GM18909 (cell line): ENCODE measurements at regions not wholly inside any gene's neighbourhood (a gene's known extent, or its start where the extent isn't known, plus 50 kb on each side); places are given as distances from the start of the nearest gene placed in this dataset.

Source experiments
- ATAC-seq: cut with Tn5 transposase; IDR thresholded peaks from one replicate; pipeline ENCODE4 v1.9.1; 2021; ENCODE audit warnings: mild to moderate bottlenecking; ENCODE audit not compliant: unreplicated experiment, poor library complexity

DNA sequence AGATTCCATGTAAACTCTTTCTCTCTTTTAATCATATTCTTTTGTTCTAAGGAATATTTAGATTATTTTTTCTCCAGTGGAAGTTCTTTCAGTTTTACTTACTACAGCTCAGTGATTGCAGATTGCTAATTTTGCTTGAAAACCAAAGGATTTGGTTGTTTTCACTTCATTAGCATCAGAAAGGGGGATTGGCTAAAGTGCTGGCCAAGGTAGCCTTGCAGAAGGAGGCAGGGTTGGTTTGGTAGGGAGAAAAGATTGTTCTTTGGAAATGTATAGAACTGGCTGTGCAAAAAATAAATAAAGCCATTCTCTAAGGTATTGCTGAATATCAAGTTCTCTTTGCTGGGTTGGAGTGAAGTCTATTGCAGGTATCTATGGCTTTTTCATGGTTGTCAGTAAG is 92.6 kb downstream of the FAT3 start:
- no peak for ATAC-seq

DNA sequence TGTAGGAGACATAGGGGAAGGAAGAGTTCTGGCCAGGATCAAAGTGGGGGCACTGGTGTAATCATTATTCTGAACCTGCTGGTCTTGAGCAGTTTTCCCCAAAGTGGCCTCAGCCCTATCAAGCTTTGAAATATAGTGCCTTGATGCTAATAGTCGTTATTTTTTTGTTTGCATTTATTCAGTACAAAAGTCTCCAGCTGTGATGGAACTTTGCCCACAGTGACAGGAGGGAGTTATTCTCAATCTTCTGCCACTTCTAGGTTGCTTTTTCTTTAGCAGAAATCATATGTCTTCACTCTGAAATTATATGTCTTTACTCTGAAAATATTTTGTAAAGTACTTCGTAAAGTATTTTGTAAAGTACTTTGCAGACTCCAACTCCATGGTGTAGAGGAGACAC is 93.1 kb downstream of the FAT3 start:
- no peak for ATAC-seq

DNA sequence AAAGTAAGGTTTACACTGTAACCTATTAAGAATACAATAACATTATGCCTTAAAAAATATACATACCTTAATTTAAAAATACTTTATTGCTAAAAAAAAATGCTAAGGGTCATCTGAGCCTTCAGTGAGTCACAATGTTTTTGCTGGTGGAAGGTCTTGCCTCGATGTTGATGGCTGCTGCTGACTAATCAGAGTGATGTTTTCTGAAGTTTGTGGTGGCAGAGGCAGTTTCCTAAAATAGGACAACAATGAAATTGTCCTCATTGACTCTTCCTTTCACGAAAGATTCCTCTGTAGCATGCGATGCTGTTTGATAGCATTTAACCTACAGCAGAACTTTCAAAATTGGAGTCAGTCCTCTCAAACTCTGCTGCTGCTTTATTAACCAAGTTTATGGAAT is 97.6 kb downstream of the FAT3 start:
- no peak for ATAC-seq

DNA sequence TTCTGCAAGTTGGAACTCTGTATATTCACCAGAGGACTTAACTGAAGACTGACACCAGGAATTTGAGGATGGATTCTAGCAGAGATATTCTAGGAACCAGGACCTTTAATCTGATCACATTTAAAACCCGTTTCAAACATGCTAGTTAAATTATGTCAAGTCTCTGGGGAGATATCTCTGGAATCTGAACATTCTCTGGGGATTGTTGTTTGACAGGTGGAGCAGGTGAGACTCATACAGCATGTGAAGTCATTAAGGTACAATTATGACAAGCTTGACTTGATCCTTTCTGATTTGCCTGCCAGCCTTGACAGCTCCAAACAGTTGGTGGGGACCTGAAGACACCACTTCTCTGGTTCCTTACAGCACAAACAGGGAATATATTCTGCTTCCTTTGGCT is 100.3 kb downstream of the FAT3 start:
- no peak for ATAC-seq

DNA sequence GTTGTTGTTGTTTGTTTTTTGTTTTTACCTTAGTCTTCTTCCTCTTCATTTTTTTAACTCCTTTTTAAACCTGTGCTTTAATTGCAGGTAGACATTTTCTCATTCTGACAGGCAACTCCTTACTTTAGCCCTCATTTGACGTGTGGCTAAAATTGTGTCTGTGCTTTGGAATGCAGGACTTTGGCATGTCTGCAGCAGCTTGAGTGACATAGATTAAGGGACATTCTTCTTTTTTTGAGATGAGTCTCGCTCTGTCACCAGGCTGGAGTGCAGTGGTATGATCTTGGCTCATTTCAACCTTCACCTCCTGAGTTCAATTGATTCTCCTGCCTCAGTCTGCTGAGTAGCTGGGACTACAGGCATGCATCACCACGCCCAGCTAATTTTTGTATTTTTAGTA is 100.8 kb downstream of the FAT3 start:
- ATAC-seq = no peak

DNA sequence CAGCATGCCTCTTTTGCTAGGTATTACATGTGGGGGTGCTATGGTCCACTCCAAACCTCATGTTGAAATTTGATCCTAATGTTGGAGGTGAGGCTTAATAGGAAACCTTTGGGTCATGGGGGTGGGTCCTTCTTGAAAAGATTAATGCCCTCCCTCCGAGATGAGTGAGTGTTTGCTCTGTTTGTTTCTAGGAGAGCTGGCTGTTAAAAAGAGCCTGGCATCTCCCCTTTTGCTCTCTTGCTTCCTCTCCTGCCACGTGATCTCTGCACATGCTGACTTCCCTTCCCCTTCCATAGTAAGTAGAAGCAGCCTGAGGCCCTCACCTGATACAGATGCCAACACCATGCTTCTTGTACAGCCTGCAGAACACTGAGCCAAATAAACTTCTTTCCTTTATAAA is 104.5 kb downstream of the FAT3 start:
- ATAC-seq = no peak

DNA sequence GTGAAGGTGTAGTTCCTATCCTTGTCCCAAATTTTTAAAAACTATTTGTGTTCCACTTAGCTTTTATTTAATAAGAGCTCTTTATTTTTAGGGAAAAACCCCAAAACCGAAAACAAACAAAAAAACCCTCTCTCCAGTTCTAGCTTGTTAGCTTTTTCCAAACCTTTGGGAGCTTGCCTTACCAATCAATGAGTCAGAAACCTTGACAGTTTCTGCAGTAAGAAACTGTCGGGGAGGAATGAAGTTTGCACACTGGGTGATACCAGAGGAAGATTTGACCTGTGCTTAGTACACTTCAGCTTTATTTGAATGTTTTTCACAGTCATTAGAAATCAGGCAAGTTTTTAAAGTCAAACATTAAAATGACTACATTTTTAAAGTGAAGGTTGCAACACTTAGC is 105.0 kb downstream of the FAT3 start:
- no peak for ATAC-seq

DNA sequence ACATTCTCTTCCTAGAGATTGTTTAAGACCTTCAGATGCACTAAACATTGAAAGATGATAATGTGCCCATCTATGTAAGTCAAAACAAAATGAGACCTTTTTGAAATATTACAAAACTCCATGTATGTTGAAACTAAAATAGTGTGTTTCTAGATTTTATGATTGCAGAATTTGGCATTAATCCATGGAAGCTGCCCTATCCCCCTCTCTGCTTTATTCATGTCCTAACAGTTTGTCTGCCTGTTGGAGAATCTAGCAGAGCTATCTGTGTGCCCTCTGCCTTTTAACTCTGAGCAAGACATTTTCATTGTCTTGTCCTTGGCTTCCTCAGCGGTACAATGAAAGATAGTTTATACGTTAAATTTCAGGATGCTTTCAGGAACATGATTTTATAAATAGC is 105.5 kb downstream of the FAT3 start:
- no peak for ATAC-seq

DNA sequence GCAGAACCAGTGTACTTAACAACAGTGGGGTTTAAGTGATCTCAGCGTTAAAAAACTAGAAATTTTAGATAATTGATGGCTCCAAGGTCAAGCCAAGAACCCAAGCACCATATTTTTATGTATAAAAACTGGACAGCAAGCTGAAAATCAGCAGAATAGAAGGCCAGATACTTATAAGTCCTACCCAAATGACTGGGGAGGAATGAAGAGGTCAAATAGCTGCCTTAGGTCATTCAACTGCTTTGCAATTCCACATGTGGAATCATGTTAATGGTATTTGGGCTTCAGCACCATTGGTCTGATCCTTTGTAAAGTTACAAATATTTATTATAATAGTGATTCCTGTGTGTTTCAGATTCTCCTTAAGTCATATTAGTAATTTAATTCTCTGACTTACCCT is 108.4 kb downstream of the FAT3 start:
- ATAC-seq = no peak

DNA sequence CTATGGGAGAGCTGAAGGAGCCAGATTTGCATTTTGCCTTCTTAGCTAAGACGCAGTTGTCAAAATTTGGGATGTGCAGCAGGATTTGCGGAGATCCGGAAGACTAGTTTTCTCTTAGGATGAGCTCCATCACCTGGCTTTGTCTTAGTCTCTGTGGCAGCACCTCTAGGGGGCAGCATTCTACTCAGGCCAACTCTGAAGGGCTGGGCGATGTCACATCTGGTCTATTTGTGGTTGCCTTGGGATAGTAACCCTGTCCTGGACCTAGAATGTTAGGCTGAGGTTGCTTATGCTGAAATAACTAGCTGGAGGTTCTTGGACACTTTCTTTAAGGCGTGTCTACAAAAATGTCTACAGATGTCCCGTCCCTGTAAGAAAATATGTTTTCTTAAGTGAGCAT is 116.2 kb downstream of the FAT3 start:
- no peak for ATAC-seq

DNA sequence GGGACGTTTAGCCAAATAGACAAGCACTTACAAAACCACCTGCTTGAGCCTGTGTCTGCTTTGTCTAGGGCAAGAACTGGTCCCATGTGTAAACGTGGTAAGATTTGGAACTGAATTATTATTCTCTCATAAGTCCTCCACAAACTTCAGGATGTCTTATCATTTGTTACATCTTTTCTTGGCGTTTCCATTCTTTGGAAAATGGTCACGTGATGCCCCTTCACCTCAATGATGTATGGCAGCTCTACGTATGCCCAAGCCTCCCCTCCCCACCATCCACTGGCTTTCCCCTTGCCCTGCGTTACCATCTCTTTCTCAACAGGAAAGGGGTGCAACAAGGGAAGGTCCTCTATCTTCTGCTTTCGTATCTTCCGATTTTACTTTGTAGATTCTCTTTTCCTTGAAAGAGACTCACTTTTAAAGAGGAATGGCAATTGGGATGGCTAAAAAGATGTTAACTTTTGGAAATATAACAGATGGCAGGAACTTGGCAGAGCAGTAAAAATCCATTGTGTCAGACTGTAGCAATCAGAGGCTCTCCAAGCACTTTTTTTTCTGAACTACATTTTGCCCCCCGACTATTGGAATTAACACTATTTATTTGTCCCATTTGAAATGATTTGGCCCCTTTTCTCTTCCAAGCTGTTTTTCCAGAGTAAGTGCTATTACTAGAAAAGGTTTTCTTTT is 117.6 kb downstream of the FAT3 start:
- ATAC-seq = no peak

DNA sequence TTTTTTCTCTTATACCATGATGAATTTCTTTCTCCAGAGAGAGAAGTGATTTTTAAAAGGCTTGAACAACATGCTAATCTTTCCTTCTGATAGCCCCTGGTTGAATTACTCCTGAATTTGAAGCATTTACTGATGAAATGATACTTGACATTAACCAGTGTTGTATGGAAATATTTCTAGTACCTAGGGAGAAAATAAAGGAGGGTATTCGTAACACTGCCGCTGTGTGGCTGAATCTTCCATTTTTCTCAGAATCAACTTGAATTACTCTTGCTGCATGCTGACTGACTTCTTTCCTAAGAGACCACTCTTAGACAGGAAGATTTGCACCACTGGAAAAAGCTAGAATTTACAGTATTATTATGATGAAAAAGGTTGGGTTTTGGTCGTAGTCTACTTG is 118.3 kb downstream of the FAT3 start:
- no peak for ATAC-seq

DNA sequence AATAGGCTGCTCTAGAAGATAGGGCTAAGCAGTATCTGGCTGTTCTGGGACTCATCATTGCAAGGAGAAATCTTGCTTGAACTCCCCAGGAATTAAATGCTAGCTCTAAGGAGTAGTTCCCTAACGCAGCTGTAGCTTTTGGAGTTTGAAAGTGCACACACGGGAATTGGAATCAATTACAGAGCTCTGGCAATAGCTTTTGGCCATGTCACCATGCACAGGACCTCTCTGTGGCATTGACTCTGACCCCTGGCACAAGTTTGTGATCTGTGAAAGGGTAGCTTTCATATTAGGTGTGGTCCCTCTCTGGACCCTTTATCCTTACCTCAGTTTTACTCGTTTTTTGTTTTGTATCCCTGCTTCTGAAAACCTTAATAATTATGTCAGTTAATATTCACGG is 121.6 kb downstream of the FAT3 start:
- no peak for ATAC-seq

DNA sequence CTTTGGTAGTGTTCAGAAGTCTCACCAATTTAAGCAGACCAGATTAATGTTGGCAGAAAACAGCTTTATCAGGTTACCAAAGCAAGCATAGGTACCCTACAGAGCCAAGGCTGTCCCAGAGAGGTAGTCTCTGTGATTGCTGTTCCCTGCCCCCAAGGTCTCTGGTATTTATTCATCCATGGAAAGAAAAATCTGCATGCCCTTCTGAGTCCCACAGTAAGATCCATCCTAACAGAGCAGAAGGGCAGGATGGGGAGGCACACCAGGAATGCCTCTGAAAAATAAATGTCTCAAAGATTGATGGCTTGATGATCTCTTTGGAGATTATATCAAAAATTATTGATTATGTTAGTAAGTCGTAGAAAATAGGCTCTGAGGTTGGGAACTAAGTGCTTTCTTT is 122.8 kb downstream of the FAT3 start:
- ATAC-seq = no peak

DNA sequence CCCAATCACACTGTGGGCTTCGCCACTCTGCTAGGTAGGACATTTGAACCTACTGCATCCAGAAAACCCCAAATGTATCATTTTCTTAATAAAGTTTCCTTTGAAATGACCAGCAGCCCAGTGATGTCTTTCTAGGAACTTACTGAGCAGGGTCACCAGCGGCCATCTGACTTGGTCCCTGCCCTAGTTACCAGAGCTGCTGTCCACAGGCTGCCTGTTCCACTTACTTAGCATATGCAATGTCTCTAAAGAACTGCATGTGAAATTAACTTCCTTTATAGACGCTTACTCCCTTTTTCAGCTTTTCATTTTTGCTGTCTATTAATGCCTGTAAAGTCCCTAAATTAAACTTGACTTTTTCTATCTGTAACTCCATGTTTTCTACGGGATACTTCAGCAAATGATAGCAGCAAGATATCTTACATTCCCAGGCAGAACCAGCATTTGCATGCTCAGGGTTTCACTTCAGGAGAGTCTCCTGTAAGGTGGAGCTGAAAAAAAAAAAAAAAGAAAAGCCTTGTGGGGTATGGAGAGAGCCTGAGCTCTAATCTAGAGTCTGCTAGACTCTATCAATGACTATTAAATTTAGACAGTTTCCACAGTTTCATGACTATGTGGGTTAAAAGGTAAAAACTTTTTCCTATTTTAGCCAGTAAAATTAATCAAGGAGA is 125.0 kb downstream of the FAT3 start:
- ATAC-seq = no peak

DNA sequence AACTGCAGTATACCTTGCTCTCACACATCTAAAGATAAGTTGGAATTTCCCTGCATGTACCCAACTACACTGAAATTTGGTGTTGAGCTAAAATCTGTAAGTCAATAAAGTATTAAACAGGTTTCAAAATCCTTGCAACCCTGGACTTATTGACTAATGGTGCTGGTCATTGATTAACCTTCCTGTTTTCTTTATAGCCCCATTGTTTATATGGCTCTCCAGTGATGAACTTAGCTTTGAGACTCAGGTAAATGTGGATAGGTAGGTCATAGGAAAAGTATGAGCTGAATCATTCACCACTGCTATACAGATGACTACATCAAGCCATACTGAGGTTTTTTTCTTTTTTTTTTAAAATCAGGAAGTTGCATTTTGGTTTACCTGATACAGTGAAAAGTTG is 132.7 kb downstream of the FAT3 start:
- no peak for ATAC-seq

DNA sequence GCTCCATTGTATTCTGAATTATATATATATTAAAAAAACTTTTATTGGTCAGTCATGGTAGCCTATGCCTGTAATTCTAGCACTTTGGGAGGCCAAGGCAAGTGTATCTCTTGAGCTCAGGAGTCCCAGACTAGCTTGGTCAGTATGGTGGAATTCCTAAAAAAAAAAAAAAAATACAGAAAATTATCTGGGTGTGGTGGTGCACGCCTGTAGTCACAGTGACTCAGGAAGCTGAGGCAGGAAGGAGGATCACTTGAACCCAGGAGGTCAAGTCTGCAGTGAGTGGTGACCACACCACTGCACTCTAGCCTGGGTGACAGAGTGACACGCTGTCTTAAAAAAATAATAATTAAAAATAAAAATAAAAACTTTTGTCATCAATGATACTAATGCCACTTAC is 133.2 kb downstream of the FAT3 start:
- ATAC-seq = no peak

DNA sequence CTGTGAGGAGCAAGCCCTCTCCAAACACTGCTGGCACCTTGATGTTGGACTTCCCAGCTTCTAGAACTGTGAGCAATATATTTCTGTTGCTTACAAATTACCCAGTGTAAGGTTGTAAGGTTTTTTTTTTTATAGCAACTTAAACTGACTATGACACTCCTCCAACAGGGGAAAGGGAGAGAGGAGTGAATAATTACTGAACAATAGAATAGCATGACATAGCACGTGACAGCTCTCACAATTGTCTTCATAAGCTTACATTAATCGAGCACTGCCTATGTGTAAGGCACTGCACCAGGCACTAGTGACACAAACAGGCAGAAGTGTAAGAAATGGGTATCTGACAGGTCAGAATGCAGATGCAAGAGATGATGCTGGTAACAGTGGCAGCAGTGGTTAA is 136.9 kb downstream of the FAT3 start:
- no peak for ATAC-seq

DNA sequence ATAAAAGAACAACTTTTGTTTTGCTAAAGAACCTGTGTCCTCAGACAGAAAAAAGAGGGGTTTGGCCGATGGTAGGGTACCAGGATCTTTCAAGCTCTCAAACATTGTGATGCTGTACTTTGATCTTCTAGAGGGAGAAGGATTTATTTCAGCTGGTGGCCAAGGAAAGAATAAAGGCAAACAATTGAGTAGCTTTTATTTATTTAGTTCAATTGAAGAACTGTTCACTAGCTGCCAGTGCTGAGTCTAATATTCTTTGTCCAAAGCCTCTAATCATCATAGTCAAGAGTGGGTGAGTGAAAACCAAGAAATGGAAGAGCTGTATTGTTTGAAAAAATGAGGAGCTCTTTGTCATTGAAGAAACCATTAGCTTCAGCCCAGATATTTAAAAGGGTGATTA is 138.4 kb downstream of the FAT3 start:
- no peak for ATAC-seq

DNA sequence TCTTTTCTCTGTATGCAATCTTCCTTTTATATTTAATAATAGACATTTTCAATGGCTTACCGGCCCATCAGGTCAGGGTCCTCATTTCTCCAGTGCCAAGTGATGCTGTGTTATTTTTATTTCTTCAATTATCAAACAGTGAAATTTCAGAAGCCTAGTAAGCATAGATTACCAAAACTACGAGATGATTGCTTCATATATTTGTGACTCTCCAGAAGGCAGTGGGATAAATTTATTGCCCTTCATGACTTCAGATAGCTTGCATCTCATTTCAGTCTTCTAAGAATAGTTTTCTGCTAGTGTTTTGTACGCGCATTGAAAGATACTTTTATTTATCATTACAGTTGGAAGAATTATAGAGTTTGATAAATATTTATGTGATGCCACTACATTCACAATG is 139.6 kb downstream of the FAT3 start:
- ATAC-seq = no peak

DNA sequence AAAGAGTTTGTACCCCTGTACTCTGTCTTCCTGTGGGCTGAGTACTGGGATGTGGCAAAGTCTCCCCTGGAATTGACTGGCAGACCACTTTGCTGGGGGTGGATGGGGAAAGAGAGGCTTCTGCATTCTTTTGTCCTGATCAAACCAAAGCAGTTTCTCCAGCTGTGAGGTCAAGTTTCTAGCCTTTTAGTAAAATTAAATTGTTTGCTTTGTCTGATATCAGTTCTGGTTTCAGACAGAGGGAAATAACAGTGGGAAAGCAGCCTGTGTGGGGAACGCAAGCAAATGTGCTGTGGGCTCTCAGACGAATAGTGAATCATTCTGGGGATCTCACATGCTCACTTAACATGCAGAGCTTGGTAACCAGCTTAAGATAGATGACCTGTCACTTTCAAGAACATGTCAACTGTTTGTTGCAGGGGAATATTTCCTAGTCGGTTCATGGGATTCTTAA is 151.6 kb downstream of the FAT3 start:
- no peak for ATAC-seq

DNA sequence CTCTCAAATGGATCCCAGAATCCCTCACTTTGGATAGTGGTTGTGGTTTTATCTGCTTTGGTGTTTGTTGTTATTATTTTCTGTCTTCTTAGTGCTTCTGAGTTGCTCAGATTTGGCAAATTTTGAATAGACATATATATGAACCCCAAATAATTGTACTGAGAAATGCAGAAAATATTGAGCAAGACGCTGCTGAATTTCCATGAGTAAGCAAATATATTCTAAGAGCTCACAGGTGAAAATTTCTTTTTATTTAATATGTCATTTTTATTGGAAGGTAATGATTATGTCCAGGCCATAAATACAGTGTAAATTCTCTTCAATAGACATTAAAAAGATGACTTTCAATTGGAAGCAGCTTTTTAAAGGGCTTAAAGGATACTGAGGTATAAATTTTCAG is 152.1 kb downstream of the FAT3 start:
- no peak for ATAC-seq
